IMR-90 (cell line): ENCODE measurements at regions not wholly inside any gene's neighbourhood (a gene's known extent, or its start where the extent isn't known, plus 50 kb on each side); places are given as distances from the start of the nearest gene placed in this dataset.

ENCODE experiments used
- BHLHE40 ChIP-seq: fragments of 150-350 bp; IDR thresholded peaks from 2 replicates; pipeline ENCODE4 v1.6.1; 2016; ENCODE audit warnings: mild to moderate bottlenecking, low read depth, low read length
- CEBPB ChIP-seq: IDR thresholded peaks from 2 replicates; pipeline ENCODE4 v1.6.1; 2012; ENCODE audit warnings: low read depth, low read length, improper control_type of control experiment
- CHD1 ChIP-seq: IDR thresholded peaks from 2 replicates; pipeline ENCODE4 v1.6.1; 2012; ENCODE audit warnings: low read depth, low read length, improper control_type of control experiment
- CTCF ChIP-seq: conservative IDR thresholded peaks from 2 replicates; pipeline ENCODE4 v1.5.1; 2012; ENCODE audit warnings: mild to moderate bottlenecking, low read depth, low read length, improper control_type of control experiment
- ELK1 ChIP-seq: fragments of 150-350 bp; IDR thresholded peaks from 2 replicates; pipeline ENCODE4 v1.6.1; 2016; ENCODE audit warnings: low read depth, mild to moderate bottlenecking, low read length, moderate library complexity, borderline replicate concordance
- POLR2A ChIP-seq: IDR thresholded peaks from 2 replicates; pipeline ENCODE4 v1.6.1; 2012; ENCODE audit warnings: mild to moderate bottlenecking, low read depth, low read length
- RAD21 ChIP-seq: IDR thresholded peaks from 2 replicates; pipeline ENCODE4 v1.6.1; 2012; ENCODE audit warnings: low read length, improper control_type of control experiment
- RCOR1 ChIP-seq: IDR thresholded peaks from 2 replicates; pipeline ENCODE4 v1.6.1; 2012; ENCODE audit warnings: mild to moderate bottlenecking, low read length, improper control_type of control experiment; ENCODE audit not compliant: insufficient replicate concordance
- RFX5 ChIP-seq: IDR thresholded peaks from 2 replicates; pipeline ENCODE4 v1.8.0; 2012; ENCODE audit warnings: low read depth, mild to moderate bottlenecking, low read length, moderate library complexity
- SMC3 ChIP-seq: fragments of 150-350 bp; IDR thresholded peaks from 2 replicates; pipeline ENCODE4 v1.6.1; 2016; ENCODE audit warnings: low read depth, mild to moderate bottlenecking, antibody characterized with exemption, low read length, moderate library complexity

- TF ChIP-seq SMC3, result no peak
- TF ChIP-seq CTCF, result no peak
- TF ChIP-seq RAD21, result no peak
- no peak for TF ChIP-seq POLR2A
- TF ChIP-seq RCOR1, result no peak
- no peak for TF ChIP-seq CHD1
- no peak for TF ChIP-seq RFX5
- TF ChIP-seq BHLHE40, result no peak
- no peak for TF ChIP-seq CEBPB
- TF ChIP-seq ELK1, result no peak
These were observed 1392.5 kb downstream of the EPHA7 start for GRCh38 chr6:92026878-92027277.
